BE2C (cell line): ENCODE measurements at regions not wholly inside any gene's neighbourhood (a gene's known extent, or its start where the extent isn't known, plus 50 kb on each side); places are given as distances from the start of the nearest gene placed in this dataset.

Experiments
- DNase-seq: peaks from one replicate; pipeline ENCODE4 v3.0.0-alpha.2; 2020
- H3K27me3 ChIP-seq: fragments of 250-450 bp; sonication (Bioruptor Pico); 2 replicates; pipeline ENCODE4 v1.5.1; 2020; ENCODE audit warnings: mild to moderate bottlenecking
- H3K36me3 ChIP-seq: fragments of 250-450 bp; sonication (Bioruptor Pico); 2 replicates; pipeline ENCODE4 v1.5.1; 2020; ENCODE audit warnings: mild to moderate bottlenecking
- H3K4me1 ChIP-seq: fragments of 250-450 bp; sonication (Bioruptor Pico); 2 replicates; pipeline ENCODE4 v1.5.1; 2020
- H3K4me3 ChIP-seq: 2 replicates; pipeline ENCODE4 v1.5.1; 2011; ENCODE audit warnings: low read depth, low read length
- H3K9me3 ChIP-seq: fragments of 250-450 bp; sonication (Bioruptor Pico); 2 replicates; pipeline ENCODE4 v1.5.1; 2020
- TF ChIP-seq, protein P1 (sequence below): IDR thresholded peaks from 2 replicates; pipeline ENCODE4 v1.5.1; 2012; ENCODE audit warnings: mild to moderate bottlenecking, low read depth, low read length

DNA sequence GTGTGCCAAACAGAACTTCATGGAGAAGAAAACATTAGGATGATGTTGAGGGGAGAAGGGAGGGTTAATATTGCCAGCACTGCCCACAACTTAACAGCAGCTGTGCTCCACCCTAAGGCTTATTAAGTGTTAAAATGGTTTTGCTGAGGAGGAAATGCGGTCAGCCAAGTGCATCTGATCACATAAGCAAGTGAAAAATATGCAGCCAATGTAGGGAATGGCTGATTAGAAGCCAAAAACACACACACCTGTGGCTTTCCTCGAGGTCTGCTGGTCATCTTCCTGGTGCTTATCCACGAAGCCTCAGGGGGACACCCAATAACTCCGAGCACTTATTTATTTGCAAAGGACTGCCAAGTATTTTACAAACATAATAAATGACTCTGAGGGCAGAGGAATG is 66.3 kb upstream of the GPR45 start:
- TF ChIP-seq, protein P1, sequence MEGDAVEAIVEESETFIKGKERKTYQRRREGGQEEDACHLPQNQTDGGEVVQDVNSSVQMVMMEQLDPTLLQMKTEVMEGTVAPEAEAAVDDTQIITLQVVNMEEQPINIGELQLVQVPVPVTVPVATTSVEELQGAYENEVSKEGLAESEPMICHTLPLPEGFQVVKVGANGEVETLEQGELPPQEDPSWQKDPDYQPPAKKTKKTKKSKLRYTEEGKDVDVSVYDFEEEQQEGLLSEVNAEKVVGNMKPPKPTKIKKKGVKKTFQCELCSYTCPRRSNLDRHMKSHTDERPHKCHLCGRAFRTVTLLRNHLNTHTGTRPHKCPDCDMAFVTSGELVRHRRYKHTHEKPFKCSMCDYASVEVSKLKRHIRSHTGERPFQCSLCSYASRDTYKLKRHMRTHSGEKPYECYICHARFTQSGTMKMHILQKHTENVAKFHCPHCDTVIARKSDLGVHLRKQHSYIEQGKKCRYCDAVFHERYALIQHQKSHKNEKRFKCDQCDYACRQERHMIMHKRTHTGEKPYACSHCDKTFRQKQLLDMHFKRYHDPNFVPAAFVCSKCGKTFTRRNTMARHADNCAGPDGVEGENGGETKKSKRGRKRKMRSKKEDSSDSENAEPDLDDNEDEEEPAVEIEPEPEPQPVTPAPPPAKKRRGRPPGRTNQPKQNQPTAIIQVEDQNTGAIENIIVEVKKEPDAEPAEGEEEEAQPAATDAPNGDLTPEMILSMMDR: no peak
- Histone ChIP-seq H3K4me1 (no peaks in the 10 kb centered on the region), H3K36me3 (no peaks in the 10 kb centered on the region), H3K4me3 (no peak overlapping the region), H3K9me3 (no peaks in the 10 kb centered on the region), H3K27me3 (no peaks in the 10 kb centered on the region)
- DNase-seq: no peak

- H3K27me3 ChIP-seq: no peaks in the 10 kb centered on the region
- H3K9me3 ChIP-seq: no peaks in the 10 kb centered on the region
- TF ChIP-seq, protein P1: no peak
Measured at GRCh38 chr2:105176429-105176828, 65.1 kb upstream of the GPR45 start.

DNA sequence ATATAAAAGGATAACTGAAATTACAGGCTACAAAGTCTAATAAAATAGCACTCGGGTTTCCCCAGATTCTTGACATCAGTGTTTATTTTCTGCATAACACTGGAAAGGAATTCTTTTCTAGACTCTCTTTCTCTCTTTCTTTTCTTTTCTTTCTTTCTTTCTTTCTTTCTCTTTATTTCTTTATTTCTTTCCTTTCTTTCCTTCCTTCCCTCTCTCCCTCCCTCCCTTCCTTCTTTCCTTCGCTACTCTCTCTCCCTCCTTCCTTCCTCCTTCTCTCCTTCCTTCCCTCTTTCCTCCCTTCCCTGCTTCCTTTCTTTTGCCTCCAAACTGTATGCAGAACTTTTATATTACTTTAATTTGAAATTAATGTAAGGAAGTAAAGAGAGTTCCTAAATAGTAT is 64.5 kb upstream of the GPR45 start:
- no peak for DNase-seq
- TF ChIP-seq, protein P1: no peak
- Histone ChIP-seq H3K4me1 (no peaks in the 10 kb centered on the region), H3K27me3 (no peaks in the 10 kb centered on the region), H3K9me3 (no peaks in the 10 kb centered on the region), H3K36me3 (no peaks in the 10 kb centered on the region), H3K4me3 (no peak overlapping the region)

More at GRCh38 chr2:105176429-105176828, 65.1 kb upstream of the GPR45 start:
- H3K4me1 ChIP-seq: no peaks in the 10 kb centered on the region
- H3K4me3 ChIP-seq: no peak overlapping the region
- no peak for DNase-seq
- no peaks in the 10 kb centered on the region for H3K36me3 ChIP-seq

DNA sequence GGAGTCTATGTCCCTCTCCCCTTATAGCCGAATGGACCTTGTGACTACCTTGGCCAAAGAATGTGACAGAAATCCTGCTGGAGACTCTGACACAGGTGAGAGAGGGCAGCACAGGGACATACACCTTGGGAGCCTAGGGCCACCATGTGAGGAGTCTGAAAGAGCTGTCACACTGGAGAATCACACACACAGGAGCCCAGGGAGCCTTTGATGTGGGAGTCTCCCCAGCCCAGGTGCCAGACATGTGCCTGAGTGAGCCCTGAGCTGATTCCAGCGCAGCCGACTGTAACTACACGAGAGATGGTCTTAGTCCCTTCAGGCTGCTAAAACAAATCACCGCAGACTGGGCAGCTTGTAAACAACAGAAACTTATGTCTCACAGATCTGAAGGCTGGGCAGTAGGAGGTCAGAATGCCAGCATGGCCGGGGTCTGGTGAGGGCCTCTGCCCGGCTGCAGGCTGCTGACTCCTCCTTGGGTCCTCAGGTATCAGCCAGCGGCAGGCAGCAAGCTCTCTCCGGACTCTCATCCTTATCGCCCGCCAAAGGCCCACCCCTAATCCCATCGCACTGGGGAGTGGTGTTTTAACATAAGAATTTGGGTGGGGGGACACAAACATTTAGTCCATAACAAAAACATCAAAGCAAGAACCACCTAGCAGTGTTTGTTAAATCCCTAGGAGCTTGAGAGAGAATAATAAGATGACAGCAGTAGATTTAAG is 63.8 kb upstream of the GPR45 start:
- Histone ChIP-seq H3K27me3 (no peaks in the 10 kb centered on the region), H3K9me3 (no peaks in the 10 kb centered on the region), H3K4me1 (no peaks in the 10 kb centered on the region), H3K36me3 (no peaks in the 10 kb centered on the region), H3K4me3 (no peak overlapping the region)
- no peak for DNase-seq
- TF ChIP-seq, protein P1: no peak

- peak; percentile 53 for DNase-seq
- H3K27me3 ChIP-seq: no peaks in the 10 kb centered on the region
- TF ChIP-seq, protein P1: peak; percentile 61
Measured at GRCh38 chr2:105179469-105180372, 61.8 kb upstream of the GPR45 start.

GRCh38 chr2:105180491-105180972 is 61.0 kb upstream of the GPR45 start:
- TF ChIP-seq, protein P1: no peak
- no peak for DNase-seq
- H3K27me3 ChIP-seq: no peaks in the 10 kb centered on the region

More at GRCh38 chr2:105179469-105180372, 61.8 kb upstream of the GPR45 start:
- Histone ChIP-seq H3K4me3 (no peak overlapping the region), H3K9me3 (no peaks in the 10 kb centered on the region), H3K36me3 (no peaks in the 10 kb centered on the region), H3K4me1 (no peaks in the 10 kb centered on the region)

More at GRCh38 chr2:105180491-105180972, 61.0 kb upstream of the GPR45 start:
- Histone ChIP-seq H3K9me3 (no peaks in the 10 kb centered on the region), H3K4me1 (no peaks in the 10 kb centered on the region), H3K4me3 (no peak overlapping the region), H3K36me3 (no peaks in the 10 kb centered on the region)
